Stimulated activated CD4-positive, alpha-beta T cell treated with anti-CD3 and anti-CD28 coated beads, Interleukin-1b, Interleukin-23, amount 100 ng/mL, for 24 hours (primary cell): ENCODE measurements at regions not wholly inside any gene's neighbourhood (a gene's known extent, or its start where the extent isn't known, plus 50 kb on each side); places are given as distances from the start of the nearest gene placed in this dataset.
"Not testable (repeated sequence)": the region's sequence is repeated elsewhere in the genome, so short reads cannot be mapped to it uniquely, and the experiment has no call there.

Source experiments
- DNase-seq, 4 experiments: peaks; one replicate each; pipeline ENCODE4 v3.0.0-alpha.2; 2020; ENCODE audit warnings: low read depth in 4 of 4, low spot score in 1 of 4

GRCh38 chr6:18527836-18528743 lies 140.9 kb downstream of the RNF144B start:
- no peak for DNase-seq

- DNase-seq: no peak
Measured at GRCh38 chr6:18530201-18530600, 143.1 kb downstream of the RNF144B start.

GRCh38 chr6:18532139-18532538 lies 145.0 kb downstream of the RNF144B start:
- no peak for DNase-seq

GRCh38 chr6:18533793-18534192 lies 146.6 kb downstream of the RNF144B start:
- no peak for DNase-seq

- no peak for DNase-seq
Measured at GRCh38 chr6:18536591-18537055, 149.5 kb downstream of the RNF144B start.

GRCh38 chr6:18538315-18538714 lies 151.2 kb downstream of the RNF144B start:
- no peak for DNase-seq

GRCh38 chr6:18543051-18543450 lies 155.9 kb downstream of the RNF144B start:
- no peak for DNase-seq

GRCh38 chr6:18545142-18545541 lies 158.0 kb downstream of the RNF144B start:
- not testable (repeated sequence) for DNase-seq

- no peak for DNase-seq
Measured at GRCh38 chr6:18545726-18546125, 158.6 kb downstream of the RNF144B start.

GRCh38 chr6:18550119-18550518 lies 163.0 kb downstream of the RNF144B start:
- no peak for DNase-seq

GRCh38 chr6:18551228-18551627 lies 164.1 kb downstream of the RNF144B start:
- no peak for DNase-seq

GRCh38 chr6:18555750-18556149 lies 168.6 kb downstream of the RNF144B start:
- no peak for DNase-seq

GRCh38 chr6:18561037-18561750 lies 174.0 kb downstream of the RNF144B start:
- no peak for DNase-seq

GRCh38 chr6:18562726-18563125 lies 175.6 kb downstream of the RNF144B start:
- no peak for DNase-seq

GRCh38 chr6:18564775-18565174 lies 177.6 kb downstream of the RNF144B start:
- DNase-seq: no peak

GRCh38 chr6:18565231-18565630 lies 178.1 kb downstream of the RNF144B start:
- no peak for DNase-seq

- no peak for DNase-seq
Measured at GRCh38 chr6:18567380-18567779, 180.2 kb downstream of the RNF144B start.

GRCh38 chr6:18577491-18577890 lies 190.3 kb downstream of the RNF144B start:
- DNase-seq: no peak

GRCh38 chr6:18579166-18579565 lies 192.0 kb downstream of the RNF144B start:
- no peak for DNase-seq

- no peak for DNase-seq
Measured at GRCh38 chr6:18579869-18580268, 192.7 kb downstream of the RNF144B start.

- no peak for DNase-seq
Measured at GRCh38 chr6:18584372-18584771, 197.2 kb downstream of the RNF144B start.

- no peak for DNase-seq
Measured at GRCh38 chr6:18585032-18585573, 198.0 kb downstream of the RNF144B start.
